ENCODE measurements at regions not wholly inside any gene's neighbourhood (a gene's known extent, or its start where the extent isn't known, plus 50 kb on each side); places are given as distances from the start of the nearest gene placed in this dataset.

- H3K27ac ChIP-seq (ENCODE audit: low read depth, low read length) = no peak overlapping the region
- H3K4me3 ChIP-seq (ENCODE audit: low read depth, low read length) = no peak overlapping the region
- DNase-seq (ENCODE audit: low read depth, low spot score) = no peak
- no peaks in the 10 kb centered on the region for H3K27me3 ChIP-seq (ENCODE audit: control insufficient read depth, insufficient read depth, low read length)
- ChIA-PET CTCF (no interaction called here), POLR2A (no interaction called here)
- TF ChIP-seq CTCF (IDR thresholded peaks at IDR 0.05; ENCODE audit: low read depth, low read length) = no peak
- no peaks in the 10 kb centered on the region for H3K9me3 ChIP-seq (ENCODE audit: control insufficient read depth, insufficient read depth, low read length)
These were observed 125.3 kb upstream of the RXFP2 start for GRCh38 chr13:31614073-31614472.

- Histone ChIP-seq H3K27me3 (ENCODE audit: control insufficient read depth, insufficient read depth, low read length) (no peaks in the 10 kb centered on the region), H3K4me3 (ENCODE audit: low read depth, low read length) (no peak overlapping the region), H3K27ac (ENCODE audit: low read depth, low read length) (no peak overlapping the region), H3K9me3 (ENCODE audit: control insufficient read depth, insufficient read depth, low read length) (no peaks in the 10 kb centered on the region)
- TF ChIP-seq CTCF (IDR thresholded peaks at IDR 0.05; ENCODE audit: low read depth, low read length) = no peak
- POLR2A ChIA-PET = no interaction called here
- DNase-seq (ENCODE audit: low read depth, low spot score) = no peak
- CTCF ChIA-PET = no interaction called here
These were observed 124.6 kb upstream of the RXFP2 start for GRCh38 chr13:31614704-31615103.

- H3K9me3 ChIP-seq (ENCODE audit: control insufficient read depth, insufficient read depth, low read length) = no peaks in the 10 kb centered on the region
- no peak for DNase-seq (ENCODE audit: low read depth, low spot score)
- H3K27ac ChIP-seq (ENCODE audit: low read depth, low read length) = no peak overlapping the region
- POLR2A ChIA-PET = no interaction called here
- TF ChIP-seq CTCF (IDR thresholded peaks at IDR 0.05; ENCODE audit: low read depth, low read length) = no peak
- CTCF ChIA-PET = no interaction called here
- H3K27me3 ChIP-seq (ENCODE audit: control insufficient read depth, insufficient read depth, low read length) = no peaks in the 10 kb centered on the region
- H3K4me3 ChIP-seq (ENCODE audit: low read depth, low read length) = no peak overlapping the region
These were observed 114.2 kb upstream of the RXFP2 start for GRCh38 chr13:31625115-31625514.

GRCh38 chr13:31627097-31627845 lies 112.1 kb upstream of the RXFP2 start:
- DNase-seq (ENCODE audit: low read depth, low spot score) = no peak
- TF ChIP-seq CTCF (IDR thresholded peaks at IDR 0.05; ENCODE audit: low read depth, low read length) = no peak
- Histone ChIP-seq H3K27ac (ENCODE audit: low read depth, low read length) (no peak overlapping the region), H3K27me3 (ENCODE audit: control insufficient read depth, insufficient read depth, low read length) (no peaks in the 10 kb centered on the region), H3K9me3 (ENCODE audit: control insufficient read depth, insufficient read depth, low read length) (no peaks in the 10 kb centered on the region), H3K4me3 (ENCODE audit: low read depth, low read length) (no peak overlapping the region)
- ChIA-PET CTCF (interaction anchor here (1.6 kb wide), 1 partner anchor 89 kb away, joined by 6 read pairs; no protein-coding TSS in a partner anchor), POLR2A (no interaction called here)

- H3K27me3 ChIP-seq (ENCODE audit: control insufficient read depth, insufficient read depth, low read length) = no peaks in the 10 kb centered on the region
- no peak overlapping the region for H3K27ac ChIP-seq (ENCODE audit: low read depth, low read length)
- DNase-seq (ENCODE audit: low read depth, low spot score) = no peak
These were observed 110.1 kb upstream of the RXFP2 start for GRCh38 chr13:31629085-31629780.

More at GRCh38 chr13:31629085-31629780, 110.1 kb upstream of the RXFP2 start:
- no peak for TF ChIP-seq CTCF (IDR thresholded peaks at IDR 0.05; ENCODE audit: low read depth, low read length)
- ChIA-PET POLR2A (no interaction called here), CTCF (no interaction called here)
- Histone ChIP-seq H3K9me3 (ENCODE audit: control insufficient read depth, insufficient read depth, low read length) (no peaks in the 10 kb centered on the region), H3K4me3 (ENCODE audit: low read depth, low read length) (no peak overlapping the region)

Measured in AG04450 (cell line).